T-helper 1 cell (primary cell): ENCODE measurements at regions not wholly inside any gene's neighbourhood (a gene's known extent, or its start where the extent isn't known, plus 50 kb on each side); places are given as distances from the start of the nearest gene placed in this dataset.
A peak's percentile ranks its signal among the peaks of the same experiment; 100 is the strongest.

Experiments used
- DNase-seq, 5 donors: peaks; one replicate each; pipeline ENCODE4 v3.0.0-alpha.2; 2012 to 2020

GRCh38 chr6:142500250-142500786 is 198.5 kb downstream of the ADGRG6 start:
- no peak for DNase-seq

GRCh38 chr6:142501795-142502194 is 200.0 kb downstream of the ADGRG6 start:
- no peak for DNase-seq

GRCh38 chr6:142507065-142507464 is 205.3 kb downstream of the ADGRG6 start:
- no peak for DNase-seq

- DNase-seq: no peak
These were observed 208.4 kb downstream of the ADGRG6 start for GRCh38 chr6:142510211-142510610.

- no peak for DNase-seq
These were observed 216.3 kb downstream of the ADGRG6 start for GRCh38 chr6:142518126-142518525.

GRCh38 chr6:142518761-142519160 is 217.0 kb downstream of the ADGRG6 start:
- no peak for DNase-seq

- no peak for DNase-seq
These were observed 220.0 kb downstream of the ADGRG6 start for GRCh38 chr6:142521791-142522190.

- no peak for DNase-seq
These were observed 221.9 kb downstream of the ADGRG6 start for GRCh38 chr6:142523515-142524375.

- DNase-seq: no peak
These were observed 228.8 kb downstream of the ADGRG6 start for GRCh38 chr6:142530566-142530965.

- DNase-seq: no peak
These were observed 229.9 kb downstream of the ADGRG6 start for GRCh38 chr6:142531727-142532126.

GRCh38 chr6:142534076-142534475 is 232.3 kb downstream of the ADGRG6 start:
- no peak for DNase-seq

- no peak for DNase-seq
These were observed 232.7 kb downstream of the ADGRG6 start for GRCh38 chr6:142534484-142534883.

- no peak for DNase-seq
These were observed 236.0 kb downstream of the ADGRG6 start for GRCh38 chr6:142537612-142538478.

- DNase-seq: no peak
These were observed 241.0 kb downstream of the ADGRG6 start for GRCh38 chr6:142542704-142543233.

GRCh38 chr6:142543606-142544005 is 241.8 kb downstream of the ADGRG6 start:
- no peak for DNase-seq

GRCh38 chr6:142544199-142544838 is 242.5 kb downstream of the ADGRG6 start:
- peak in 1 of 5 donors; percentile 11 for DNase-seq

- peak in 1 of 5 donors; percentile 5 for DNase-seq
These were observed 243.3 kb downstream of the ADGRG6 start for GRCh38 chr6:142545147-142545546.

GRCh38 chr6:142548566-142548965 is 246.8 kb downstream of the ADGRG6 start:
- DNase-seq: no peak

GRCh38 chr6:142550310-142551063 is 248.7 kb downstream of the ADGRG6 start:
- DNase-seq: no peak

GRCh38 chr6:142551274-142551811 is 249.5 kb downstream of the ADGRG6 start:
- DNase-seq: peak in 2 of 5 donors; percentile 3 to 6

- no peak for DNase-seq
These were observed 257.0 kb downstream of the ADGRG6 start for GRCh38 chr6:142558786-142559185.
